Transverse colon (tissue), 4 donors: ENCODE measurements at regions not wholly inside any gene's neighbourhood (a gene's known extent, or its start where the extent isn't known, plus 50 kb on each side); places are given as distances from the start of the nearest gene placed in this dataset.

ENCODE experiments used
- CTCF ChIP-seq, 5 experiments: fragments of 200-600 bp in 3 of 5; fragments of 450-650 bp in 2 of 5; sonication (generic) in 3 of 5; IDR thresholded peaks; 1 replicate in 2 of 5; 2 replicates in 3 of 5; pipeline ENCODE4 v1.5.1; 2016 to 2017; ENCODE audit warnings: antibody characterized with exemption in 5 of 5, inconsistent platforms in 3 of 5, mild to moderate bottlenecking in 2 of 5, moderate library complexity in 1 of 5
- EP300 ChIP-seq: sonication (generic); formaldehyde crosslinking; IDR thresholded peaks from one replicate; pipeline ENCODE4 v1.6.1; 2017; ENCODE audit warnings: antibody characterized with exemption, low read depth
- POLR2A ChIP-seq: fragments of 450-650 bp; IDR thresholded peaks from one replicate; pipeline ENCODE4 v1.6.1; 2016; ENCODE audit warnings: antibody characterized with exemption, mild to moderate bottlenecking, moderate library complexity
- POLR2AphosphoS5 ChIP-seq, 3 donors: sonication (generic); formaldehyde crosslinking; IDR thresholded peaks; one replicate each; pipeline ENCODE4 v1.6.1; 2016; ENCODE audit warnings: antibody characterized with exemption in 3 of 3

GRCh38 chr14:98855926-98856715 lies 415.9 kb downstream of the BCL11B start:
- no peak for TF ChIP-seq CTCF (IDR thresholded peaks at IDR 0.05)
- TF ChIP-seq POLR2A, result no peak
- TF ChIP-seq POLR2AphosphoS5 (IDR thresholded peaks at IDR 0.05), result no peak
- no peak for TF ChIP-seq EP300
